PC-3 (cell line): ENCODE measurements at regions not wholly inside any gene's neighbourhood (a gene's known extent, or its start where the extent isn't known, plus 50 kb on each side); places are given as distances from the start of the nearest gene placed in this dataset.

Experiments
- EZH2 ChIP-seq: fragments of 300-600 bp; sonication (generic); IDR thresholded peaks from one replicate; pipeline ENCODE4 v1.6.1; 2017; ENCODE audit warnings: antibody characterized with exemption, mild to moderate bottlenecking, low read length; ENCODE audit not compliant: unreplicated experiment
- EZH2phosphoT487 ChIP-seq: fragments of 300-600 bp; sonication (generic); IDR thresholded peaks from 2 replicates; pipeline ENCODE4 v1.6.1; 2018; ENCODE audit warnings: mild to moderate bottlenecking, antibody characterized with exemption, low read length, borderline replicate concordance
- TF ChIP-seq, protein P1 (sequence below): fragments of 300-600 bp; sonication (generic); conservative IDR thresholded peaks from 2 replicates; pipeline ENCODE4 v1.5.1; 2017; ENCODE audit warnings: antibody characterized with exemption, low read depth, mild to moderate bottlenecking, low read length

GRCh38 chr19:31985001-31985605 is 360.3 kb upstream of the ZNF507 start:
- TF ChIP-seq EZH2phosphoT487 (no peak), EZH2 (no peak)
- TF ChIP-seq, protein P1, sequence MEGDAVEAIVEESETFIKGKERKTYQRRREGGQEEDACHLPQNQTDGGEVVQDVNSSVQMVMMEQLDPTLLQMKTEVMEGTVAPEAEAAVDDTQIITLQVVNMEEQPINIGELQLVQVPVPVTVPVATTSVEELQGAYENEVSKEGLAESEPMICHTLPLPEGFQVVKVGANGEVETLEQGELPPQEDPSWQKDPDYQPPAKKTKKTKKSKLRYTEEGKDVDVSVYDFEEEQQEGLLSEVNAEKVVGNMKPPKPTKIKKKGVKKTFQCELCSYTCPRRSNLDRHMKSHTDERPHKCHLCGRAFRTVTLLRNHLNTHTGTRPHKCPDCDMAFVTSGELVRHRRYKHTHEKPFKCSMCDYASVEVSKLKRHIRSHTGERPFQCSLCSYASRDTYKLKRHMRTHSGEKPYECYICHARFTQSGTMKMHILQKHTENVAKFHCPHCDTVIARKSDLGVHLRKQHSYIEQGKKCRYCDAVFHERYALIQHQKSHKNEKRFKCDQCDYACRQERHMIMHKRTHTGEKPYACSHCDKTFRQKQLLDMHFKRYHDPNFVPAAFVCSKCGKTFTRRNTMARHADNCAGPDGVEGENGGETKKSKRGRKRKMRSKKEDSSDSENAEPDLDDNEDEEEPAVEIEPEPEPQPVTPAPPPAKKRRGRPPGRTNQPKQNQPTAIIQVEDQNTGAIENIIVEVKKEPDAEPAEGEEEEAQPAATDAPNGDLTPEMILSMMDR: no peak
